Hepatocyte (in vitro differentiated cells): ENCODE measurements at regions not wholly inside any gene's neighbourhood (a gene's known extent, or its start where the extent isn't known, plus 50 kb on each side); places are given as distances from the start of the nearest gene placed in this dataset.

Source experiments
- CTCF ChIP-seq: fragments of 200-600 bp; sonication (generic); IDR thresholded peaks from 2 replicates; pipeline ENCODE4 v1.5.1; 2016; ENCODE audit warnings: antibody characterized with exemption, mild to moderate bottlenecking; ENCODE audit not compliant: poor library complexity
- EZH2phosphoT487 ChIP-seq: fragments of 200-600 bp; sonication (generic); IDR thresholded peaks from one replicate; pipeline ENCODE4 v1.6.1; 2018; ENCODE audit warnings: antibody characterized with exemption, mild to moderate bottlenecking, low read depth, moderate library complexity; ENCODE audit not compliant: unreplicated experiment, severe bottlenecking

- TF ChIP-seq CTCF (no peak), EZH2phosphoT487 (no peak)
Measured at GRCh38 chr15:69824075-69824876, 273.4 kb downstream of the TLE3 start.
